CD8-positive, alpha-beta memory T cell (primary cell): ENCODE measurements at regions not wholly inside any gene's neighbourhood (a gene's known extent, or its start where the extent isn't known, plus 50 kb on each side); places are given as distances from the start of the nearest gene placed in this dataset.

Experiments
- CTCF ChIA-PET: fragments of 350-600 bp; sonication (Branson Sonifier 250); formaldehyde crosslinking; loops from one replicate; lab custom pipeline; 2021; ENCODE audit warnings: antibody characterized with exemption; lab: Charles Lee
- POLR2A ChIA-PET: fragments of 350-600 bp; sonication (Branson Sonifier 250); formaldehyde crosslinking; loops from one replicate; lab custom pipeline; 2021; ENCODE audit warnings: antibody characterized with exemption; lab: Charles Lee
- DNase-seq, 5 donors: peaks; one replicate each; pipeline versions ENCODE4 v3.0.0 to v3.0.0-alpha.2; 2020 to 2022; ENCODE audit warnings: mixed read lengths in 1 of 5
- H3K27ac ChIP-seq: one replicate; pipeline ENCODE4 v1.7.0; 2013; ENCODE audit warnings: low read depth, mild to moderate bottlenecking, low read length, moderate library complexity
- H3K27me3 ChIP-seq: 2 replicates; pipeline ENCODE4 v1.7.0; 2013; ENCODE audit warnings: low read length, mild to moderate bottlenecking; ENCODE audit not compliant: insufficient read depth, poor library complexity, severe bottlenecking
- H3K36me3 ChIP-seq: 2 replicates; pipeline ENCODE4 v1.7.0; 2013; ENCODE audit warnings: mild to moderate bottlenecking, low read length, moderate library complexity; ENCODE audit not compliant: insufficient read depth
- H3K4me1 ChIP-seq: 2 replicates; pipeline ENCODE4 v1.7.0; 2013; ENCODE audit warnings: mild to moderate bottlenecking, low read length, moderate library complexity; ENCODE audit not compliant: insufficient read depth
- H3K4me3 ChIP-seq: 2 replicates; pipeline ENCODE4 v1.7.0; 2013; ENCODE audit warnings: mild to moderate bottlenecking, low read length
- H3K9me3 ChIP-seq: 2 replicates; pipeline ENCODE4 v1.7.0; 2013; ENCODE audit warnings: mild to moderate bottlenecking, low read length
- H3K27ac Mint-ChIP-seq, 8 donors: one replicate each; pipeline ENCODE4 v1.8.0; 2020 to 2021; ENCODE audit warnings: mixed read lengths in 8 of 8, mild to moderate bottlenecking in 6 of 8, inconsistent platforms in 3 of 8, moderate library complexity in 3 of 8
- H3K27me3 Mint-ChIP-seq, 2 donors: one replicate each; pipeline ENCODE4 v1.8.0; 2020 to 2021; ENCODE audit warnings: mixed read lengths in 2 of 2, mild to moderate bottlenecking in 1 of 2, moderate library complexity in 1 of 2
- H3K36me3 Mint-ChIP-seq, 3 donors: one replicate each; pipeline ENCODE4 v1.8.0; 2020 to 2021; ENCODE audit warnings: mixed read lengths in 3 of 3, inconsistent platforms in 1 of 3, mild to moderate bottlenecking in 1 of 3
- H3K4me1 Mint-ChIP-seq, 3 donors: one replicate each; pipeline ENCODE4 v1.8.0; 2020 to 2021; ENCODE audit warnings: mixed read lengths in 3 of 3, inconsistent platforms in 1 of 3, mild to moderate bottlenecking in 1 of 3
- H3K4me3 Mint-ChIP-seq, 7 donors: one replicate each; pipeline ENCODE4 v1.8.0; 2020 to 2021; ENCODE audit warnings: mixed read lengths in 7 of 7, mild to moderate bottlenecking in 6 of 7, moderate library complexity in 4 of 7, inconsistent platforms in 2 of 7
- H3K9me3 Mint-ChIP-seq, 5 donors: one replicate each; pipeline ENCODE4 v1.8.0; 2020 to 2022; ENCODE audit warnings: mixed read lengths in 5 of 5, mild to moderate bottlenecking in 3 of 5, moderate library complexity in 2 of 5, inconsistent platforms in 1 of 5

- Histone ChIP-seq H3K9me3 (no peaks in the 10 kb centered on the region), H3K27me3 (no peaks in the 10 kb centered on the region), H3K27ac (no peak overlapping the region), H3K4me3 (no peak overlapping the region), H3K4me1 (no peaks in the 10 kb centered on the region), H3K36me3 (no peaks in the 10 kb centered on the region)
- no peak for DNase-seq
- H3K4me1 Mint-ChIP-seq: no peaks in the 10 kb centered on the region
- no peaks in the 10 kb centered on the region for H3K36me3 Mint-ChIP-seq
- ChIA-PET CTCF (no interaction called here), POLR2A (no interaction called here)
- peaks cover 3% of the 10 kb centered on the region in 2 donors for H3K27me3 Mint-ChIP-seq
- H3K27ac Mint-ChIP-seq: no peak overlapping the region
- no peak overlapping the region for H3K4me3 Mint-ChIP-seq
- H3K9me3 Mint-ChIP-seq: peaks cover 0 to under 1% (median 0%) of the 10 kb centered on the region in 5 donors
Observed at GRCh38 chr16:85213926-85214675, 101.8 kb upstream of the CIBAR2 start.

GRCh38 chr16:85215478-85216118 is 103.3 kb upstream of the CIBAR2 start:
- Mint-ChIP-seq H3K36me3 (no peaks in the 10 kb centered on the region), H3K27ac (no peak overlapping the region), H3K4me3 (no peak overlapping the region), H3K27me3 (peaks cover 3% of the 10 kb centered on the region in 2 donors), H3K9me3 (no peaks in the 10 kb centered on the region), H3K4me1 (no peaks in the 10 kb centered on the region)
- H3K4me1 ChIP-seq: no peaks in the 10 kb centered on the region
- no peak overlapping the region for H3K4me3 ChIP-seq
- H3K27me3 ChIP-seq: no peaks in the 10 kb centered on the region
- no peaks in the 10 kb centered on the region for H3K36me3 ChIP-seq
- no peak overlapping the region for H3K27ac ChIP-seq
- DNase-seq: no peak
- ChIA-PET CTCF (no interaction called here), POLR2A (no interaction called here)
- no peaks in the 10 kb centered on the region for H3K9me3 ChIP-seq

GRCh38 chr16:85216522-85217375 is 104.5 kb upstream of the CIBAR2 start:
- ChIA-PET CTCF (interaction anchor here (1.2 kb wide), 1 partner anchor 28 kb away, joined by 3 read pairs; no protein-coding TSS in a partner anchor), POLR2A (no interaction called here)
- Histone ChIP-seq H3K4me3 (no peak overlapping the region), H3K36me3 (no peaks in the 10 kb centered on the region), H3K27me3 (no peaks in the 10 kb centered on the region), H3K4me1 (no peaks in the 10 kb centered on the region), H3K27ac (no peak overlapping the region), H3K9me3 (no peaks in the 10 kb centered on the region)
- Mint-ChIP-seq H3K27me3 (peaks cover 3% of the 10 kb centered on the region in 2 donors), H3K36me3 (no peaks in the 10 kb centered on the region), H3K9me3 (no peaks in the 10 kb centered on the region), H3K4me3 (no peak overlapping the region), H3K4me1 (no peaks in the 10 kb centered on the region), H3K27ac (peak overlapping the region in 1 of 8 donors; percentile 91)
- DNase-seq: no peak

GRCh38 chr16:85220125-85220839 is 108.0 kb upstream of the CIBAR2 start:
- ChIA-PET POLR2A (no interaction called here), CTCF (no interaction called here)
- H3K36me3 Mint-ChIP-seq: no peaks in the 10 kb centered on the region
- no peak for DNase-seq
- Histone ChIP-seq H3K4me1 (no peaks in the 10 kb centered on the region), H3K27me3 (no peaks in the 10 kb centered on the region), H3K27ac (no peak overlapping the region), H3K36me3 (no peaks in the 10 kb centered on the region), H3K4me3 (no peak overlapping the region), H3K9me3 (no peaks in the 10 kb centered on the region)
- no peaks in the 10 kb centered on the region for H3K9me3 Mint-ChIP-seq
- no peak overlapping the region for H3K27ac Mint-ChIP-seq
- no peak overlapping the region for H3K4me3 Mint-ChIP-seq
- no peaks in the 10 kb centered on the region for H3K4me1 Mint-ChIP-seq
- H3K27me3 Mint-ChIP-seq: peaks cover 4 to 6% of the 10 kb centered on the region in 2 donors

GRCh38 chr16:85220964-85221731 is 108.9 kb upstream of the CIBAR2 start:
- Mint-ChIP-seq H3K27me3 (peaks cover 4 to 6% of the 10 kb centered on the region in 2 donors), H3K4me3 (no peak overlapping the region), H3K27ac (no peak overlapping the region), H3K36me3 (no peaks in the 10 kb centered on the region), H3K4me1 (no peaks in the 10 kb centered on the region), H3K9me3 (no peaks in the 10 kb centered on the region)
- H3K27me3 ChIP-seq: no peaks in the 10 kb centered on the region
- H3K36me3 ChIP-seq: no peaks in the 10 kb centered on the region
- H3K4me3 ChIP-seq: no peak overlapping the region
- DNase-seq: no peak
- H3K4me1 ChIP-seq: no peaks in the 10 kb centered on the region
- POLR2A ChIA-PET: no interaction called here
- H3K27ac ChIP-seq: no peak overlapping the region
- H3K9me3 ChIP-seq: no peaks in the 10 kb centered on the region
- CTCF ChIA-PET: no interaction called here

- no peak overlapping the region for H3K4me3 ChIP-seq
- H3K4me1 ChIP-seq: no peaks in the 10 kb centered on the region
- H3K27me3 Mint-ChIP-seq: peaks cover 4 to 6% of the 10 kb centered on the region in 2 donors
- no peaks in the 10 kb centered on the region for H3K36me3 Mint-ChIP-seq
- H3K9me3 Mint-ChIP-seq: no peaks in the 10 kb centered on the region
- no peak overlapping the region for H3K27ac ChIP-seq
- POLR2A ChIA-PET: no interaction called here
- no peaks in the 10 kb centered on the region for H3K4me1 Mint-ChIP-seq
- H3K4me3 Mint-ChIP-seq: no peak overlapping the region
- CTCF ChIA-PET: no interaction called here
- no peaks in the 10 kb centered on the region for H3K27me3 ChIP-seq
- DNase-seq: no peak
- no peaks in the 10 kb centered on the region for H3K36me3 ChIP-seq
- H3K9me3 ChIP-seq: no peaks in the 10 kb centered on the region
- H3K27ac Mint-ChIP-seq: no peak overlapping the region
Observed at GRCh38 chr16:85221771-85222154, 109.5 kb upstream of the CIBAR2 start.

GRCh38 chr16:85222155-85222863 is 110.0 kb upstream of the CIBAR2 start:
- ChIA-PET CTCF (no interaction called here), POLR2A (no interaction called here)
- Mint-ChIP-seq H3K4me3 (no peak overlapping the region), H3K27me3 (peaks cover 5 to 9% of the 10 kb centered on the region in 2 donors), H3K4me1 (no peaks in the 10 kb centered on the region), H3K9me3 (no peaks in the 10 kb centered on the region), H3K36me3 (no peaks in the 10 kb centered on the region), H3K27ac (no peak overlapping the region)
- Histone ChIP-seq H3K4me3 (no peak overlapping the region), H3K27me3 (no peaks in the 10 kb centered on the region), H3K4me1 (no peaks in the 10 kb centered on the region), H3K27ac (no peak overlapping the region), H3K9me3 (no peaks in the 10 kb centered on the region), H3K36me3 (no peaks in the 10 kb centered on the region)
- DNase-seq: no peak
